GM12872 (cell line): ENCODE measurements at regions not wholly inside any gene's neighbourhood (a gene's known extent, or its start where the extent isn't known, plus 50 kb on each side); places are given as distances from the start of the nearest gene placed in this dataset.

Source experiments
- CTCF ChIP-seq: IDR thresholded peaks from 3 replicates; pipeline ENCODE4 v1.5.1; 2011; ENCODE audit warnings: low read depth, mild to moderate bottlenecking, low read length, moderate library complexity; ENCODE audit not compliant: insufficient read depth

GRCh38 chr13:34700155-34700554 lies 241.9 kb upstream of the NBEA start:
- TF ChIP-seq CTCF = no peak

GRCh38 chr13:34701919-34702318 lies 240.2 kb upstream of the NBEA start:
- no peak for TF ChIP-seq CTCF

GRCh38 chr13:34708566-34709313 lies 233.3 kb upstream of the NBEA start:
- no peak for TF ChIP-seq CTCF

GRCh38 chr13:34719060-34719875 lies 222.8 kb upstream of the NBEA start:
- no peak for TF ChIP-seq CTCF

- no peak for TF ChIP-seq CTCF
Observed at GRCh38 chr13:34720618-34721017, 221.5 kb upstream of the NBEA start.

GRCh38 chr13:34721631-34722595 lies 220.2 kb upstream of the NBEA start:
- no peak for TF ChIP-seq CTCF

GRCh38 chr13:34722922-34723321 lies 219.1 kb upstream of the NBEA start:
- no peak for TF ChIP-seq CTCF
